Thyroid gland (tissue), 4 donors: ENCODE measurements at regions not wholly inside any gene's neighbourhood (a gene's known extent, or its start where the extent isn't known, plus 50 kb on each side); places are given as distances from the start of the nearest gene placed in this dataset.

Experiments
- DNase-seq, 2 donors: peaks; one replicate each; pipeline ENCODE4 v3.0.0-alpha.2; 2019
- H3K27ac ChIP-seq, 3 donors: fragments of 200-600 bp; sonication (generic); 1 replicate in 2 of 3; 2 replicates in 1 of 3; pipeline ENCODE4 v1.5.1; 2016 to 2019; ENCODE audit warnings: mild to moderate bottlenecking in 1 of 3, moderate library complexity in 1 of 3
- H3K27me3 ChIP-seq: fragments of 200-600 bp; sonication (generic); one replicate; pipeline ENCODE4 v1.5.1; 2019
- H3K36me3 ChIP-seq, 2 donors: fragments of 200-600 bp; sonication (generic); one replicate each; pipeline ENCODE4 v1.5.1; 2016 to 2019
- H3K4me1 ChIP-seq, 2 donors: fragments of 200-600 bp; sonication (generic); one replicate each; pipeline ENCODE4 v1.5.1; 2017 to 2019
- H3K4me3 ChIP-seq, 3 donors: fragments of 200-600 bp; sonication (generic); replicated peaks in 1 of 3; 1 replicate in 2 of 3; 2 replicates in 1 of 3; pipeline ENCODE4 v1.5.1; 2016; ENCODE audit warnings: mild to moderate bottlenecking in 1 of 3
- H3K9me3 ChIP-seq: fragments of 200-600 bp; sonication (generic); one replicate; pipeline ENCODE4 v1.5.1; 2017
- POLR2A ChIP-seq, 2 donors: fragments of 450-650 bp; IDR thresholded peaks; one replicate each; pipeline ENCODE4 v1.6.1; 2017; ENCODE audit warnings: antibody characterized with exemption in 2 of 2, mild to moderate bottlenecking in 2 of 2, moderate library complexity in 1 of 2
- WGBS, 2 donors: methylation state at CpG; one replicate each; pipeline ENCODE4 v1.1.5; 2017; 5-methylcytosine and 5-hydroxymethylcytosine counted together
- intact Hi-C: fragments of 100-400 bp; cut with DNase I; formaldehyde crosslinking; loops from one replicate; pipeline ENCODE4 v1.15.1; 2023
- TF ChIP-seq, protein P1 (sequence below), 6 experiments: fragments of 200-600 bp in 3 of 6; fragments of 450-650 bp in 3 of 6; sonication (generic) in 3 of 6; IDR thresholded peaks; one replicate each; pipeline ENCODE4 v1.5.1; 2016 to 2019; ENCODE audit warnings: antibody characterized with exemption in 6 of 6, mild to moderate bottlenecking in 2 of 6, inconsistent platforms in 1 of 6, moderate library complexity in 1 of 6

DNA sequence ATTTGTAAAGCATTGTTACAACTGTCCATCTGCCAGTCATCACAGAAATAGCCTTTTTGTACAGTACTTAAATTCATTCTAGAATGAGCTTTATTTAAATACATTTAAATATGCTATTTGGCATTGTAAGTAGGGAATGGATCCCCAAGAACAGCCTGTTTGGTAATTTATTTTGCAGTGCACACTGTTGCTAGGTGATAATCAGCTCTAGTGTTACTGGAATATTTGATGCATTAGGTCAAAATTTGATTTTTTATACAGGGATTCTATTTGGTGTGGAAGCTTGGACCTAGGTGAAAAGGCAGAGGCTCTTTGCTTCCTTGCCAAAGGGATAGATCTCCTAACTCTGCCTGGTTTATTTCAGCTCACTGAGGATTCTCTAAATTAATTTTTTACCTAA is 593.7 kb downstream of the EPM2A start:
- H3K27me3 ChIP-seq, result no peaks in the 10 kb centered on the region
- no peaks in the 10 kb centered on the region for H3K4me1 ChIP-seq
- TF ChIP-seq POLR2A (IDR thresholded peaks at IDR 0.05), result no peak
- TF ChIP-seq, protein P1, sequence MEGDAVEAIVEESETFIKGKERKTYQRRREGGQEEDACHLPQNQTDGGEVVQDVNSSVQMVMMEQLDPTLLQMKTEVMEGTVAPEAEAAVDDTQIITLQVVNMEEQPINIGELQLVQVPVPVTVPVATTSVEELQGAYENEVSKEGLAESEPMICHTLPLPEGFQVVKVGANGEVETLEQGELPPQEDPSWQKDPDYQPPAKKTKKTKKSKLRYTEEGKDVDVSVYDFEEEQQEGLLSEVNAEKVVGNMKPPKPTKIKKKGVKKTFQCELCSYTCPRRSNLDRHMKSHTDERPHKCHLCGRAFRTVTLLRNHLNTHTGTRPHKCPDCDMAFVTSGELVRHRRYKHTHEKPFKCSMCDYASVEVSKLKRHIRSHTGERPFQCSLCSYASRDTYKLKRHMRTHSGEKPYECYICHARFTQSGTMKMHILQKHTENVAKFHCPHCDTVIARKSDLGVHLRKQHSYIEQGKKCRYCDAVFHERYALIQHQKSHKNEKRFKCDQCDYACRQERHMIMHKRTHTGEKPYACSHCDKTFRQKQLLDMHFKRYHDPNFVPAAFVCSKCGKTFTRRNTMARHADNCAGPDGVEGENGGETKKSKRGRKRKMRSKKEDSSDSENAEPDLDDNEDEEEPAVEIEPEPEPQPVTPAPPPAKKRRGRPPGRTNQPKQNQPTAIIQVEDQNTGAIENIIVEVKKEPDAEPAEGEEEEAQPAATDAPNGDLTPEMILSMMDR (IDR thresholded peaks at IDR 0.05), result no peak
- no peaks in the 10 kb centered on the region for H3K36me3 ChIP-seq
- no peak overlapping the region for H3K27ac ChIP-seq
- no peak for DNase-seq
- H3K4me3 ChIP-seq, result no peak overlapping the region
- no peaks in the 10 kb centered on the region for H3K9me3 ChIP-seq
- intact Hi-C loops, result no loop called here

DNA sequence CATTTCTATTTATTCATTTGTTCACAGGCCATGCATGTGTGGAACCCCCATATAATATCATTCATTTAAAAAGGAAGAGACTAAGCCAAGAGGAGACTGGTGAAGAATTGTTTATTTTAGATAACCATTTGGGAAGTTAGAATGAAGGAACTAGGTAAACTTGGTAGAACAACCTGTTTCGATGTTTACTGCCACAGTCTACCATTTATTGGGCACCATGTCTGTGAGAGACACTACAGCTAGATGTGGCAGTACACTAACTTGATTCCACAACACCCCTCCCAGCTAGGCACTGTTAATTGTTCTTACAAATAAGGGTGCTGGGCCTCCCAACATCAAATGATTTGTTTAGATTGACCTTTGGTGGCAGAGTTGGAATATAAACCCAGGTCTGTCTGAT is 592.4 kb downstream of the EPM2A start:
- no peak for TF ChIP-seq POLR2A (IDR thresholded peaks at IDR 0.05)
- TF ChIP-seq, protein P1 (IDR thresholded peaks at IDR 0.05), result no peak
- DNase-seq, result no peak
- intact Hi-C loops, result no loop called here
- no peaks in the 10 kb centered on the region for H3K9me3 ChIP-seq
- no peak overlapping the region for H3K27ac ChIP-seq
- H3K4me1 ChIP-seq, result no peaks in the 10 kb centered on the region
- H3K4me3 ChIP-seq, result no peak overlapping the region
- 84 to 92% methylated on average over 1 of the region's 1 CpG for WGBS, 2 donors
- H3K27me3 ChIP-seq, result no peaks in the 10 kb centered on the region
- H3K36me3 ChIP-seq, result no peaks in the 10 kb centered on the region

DNA sequence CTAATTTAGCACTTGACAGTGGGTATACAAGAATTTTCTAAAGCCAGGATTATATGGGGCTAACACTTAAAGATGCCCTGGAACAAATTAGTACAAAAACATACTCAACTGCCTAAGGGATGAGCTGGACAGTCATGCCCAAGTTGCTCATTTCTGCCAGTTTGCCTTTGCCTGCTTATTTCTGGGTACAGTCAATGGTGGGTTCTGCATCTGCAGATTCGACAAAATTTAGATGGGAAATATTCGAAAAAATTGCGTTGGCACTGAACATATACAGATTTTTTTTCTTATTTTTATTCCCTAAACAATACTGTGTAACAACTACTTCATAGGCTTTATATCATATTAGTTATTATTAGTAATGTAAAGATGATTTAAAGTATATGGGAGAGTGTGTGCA is 591.9 kb downstream of the EPM2A start:
- TF ChIP-seq POLR2A (IDR thresholded peaks at IDR 0.05), result no peak
- TF ChIP-seq, protein P1 (IDR thresholded peaks at IDR 0.05), result no peak
- H3K27me3 ChIP-seq, result no peaks in the 10 kb centered on the region
- H3K4me3 ChIP-seq, result no peak overlapping the region
- no peaks in the 10 kb centered on the region for H3K4me1 ChIP-seq
- WGBS, 2 donors, result 88 to 90% methylated on average over 3 of the region's 3 CpGs
- no peaks in the 10 kb centered on the region for H3K9me3 ChIP-seq
- intact Hi-C loops, result no loop called here
- no peak for DNase-seq
- no peaks in the 10 kb centered on the region for H3K36me3 ChIP-seq
- no peak overlapping the region for H3K27ac ChIP-seq

DNA sequence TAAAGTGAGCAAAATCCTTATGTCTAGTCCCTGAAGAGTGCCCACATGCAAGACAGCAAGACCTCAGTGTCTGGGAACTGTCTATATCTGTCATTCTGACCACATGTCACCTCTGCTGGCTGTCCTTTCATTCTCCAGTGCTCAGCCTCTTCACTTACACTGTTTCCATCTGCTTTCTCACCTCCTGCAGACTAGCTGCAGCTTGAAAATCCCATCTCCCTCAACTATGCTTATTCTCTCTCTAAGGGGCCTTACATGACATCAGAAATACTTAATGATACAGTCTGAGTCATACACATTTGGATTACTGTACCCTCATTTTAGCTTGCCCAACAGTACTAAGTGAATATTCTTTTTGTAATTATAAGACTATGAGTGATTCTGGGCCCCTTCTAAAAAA is 587.8 kb downstream of the EPM2A start:
- no peak for DNase-seq
- TF ChIP-seq POLR2A (IDR thresholded peaks at IDR 0.05), result no peak
- TF ChIP-seq, protein P1 (IDR thresholded peaks at IDR 0.05), result no peak
- Histone ChIP-seq H3K36me3 (no peaks in the 10 kb centered on the region), H3K27ac (no peak overlapping the region), H3K4me3 (no peak overlapping the region), H3K9me3 (no peaks in the 10 kb centered on the region), H3K27me3 (no peaks in the 10 kb centered on the region), H3K4me1 (no peaks in the 10 kb centered on the region)
- intact Hi-C loops, result no loop called here

DNA sequence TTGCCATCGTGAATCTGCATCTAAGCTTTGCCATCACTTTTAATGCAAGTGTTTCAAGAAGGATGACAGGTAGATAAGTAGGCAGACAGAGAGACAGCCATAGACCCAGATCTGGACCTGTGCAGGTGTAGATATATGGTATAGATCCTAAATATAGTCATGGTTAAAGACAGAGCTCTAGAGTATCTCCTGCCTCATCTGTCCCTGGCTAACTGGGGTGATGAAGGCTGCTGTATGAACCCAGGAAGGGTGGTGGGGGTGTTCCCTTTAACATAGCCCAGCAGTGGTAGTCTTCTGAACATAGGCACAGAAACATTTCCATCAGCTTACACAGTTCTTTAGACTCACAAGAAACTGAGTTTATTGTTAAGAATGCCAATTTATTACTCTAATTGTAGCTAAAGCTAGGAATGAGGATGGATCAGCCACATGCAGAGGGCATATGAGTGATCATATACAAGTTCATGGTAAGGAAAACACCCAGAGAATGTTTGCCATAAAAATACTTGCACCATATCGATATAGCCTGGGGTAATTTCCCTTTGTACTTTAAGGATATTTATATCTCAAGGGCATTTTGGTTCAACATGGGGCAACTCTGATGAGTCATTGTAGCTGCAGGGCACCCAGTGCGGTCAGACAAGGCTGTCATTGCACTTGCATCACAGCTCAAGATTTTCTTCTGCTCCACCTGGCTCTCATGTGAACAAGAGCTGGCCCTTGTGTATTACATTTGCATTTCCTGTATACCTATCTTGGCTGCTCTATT is 587.2 kb downstream of the EPM2A start:
- Histone ChIP-seq H3K9me3 (no peaks in the 10 kb centered on the region), H3K27me3 (no peaks in the 10 kb centered on the region), H3K36me3 (no peaks in the 10 kb centered on the region), H3K27ac (no peak overlapping the region), H3K4me3 (no peak overlapping the region), H3K4me1 (no peaks in the 10 kb centered on the region)
- intact Hi-C loops, result no loop called here
- TF ChIP-seq POLR2A (IDR thresholded peaks at IDR 0.05), result no peak
- TF ChIP-seq, protein P1 (IDR thresholded peaks at IDR 0.05), result no peak
- 62 to 83% methylated on average over 3 of the region's 3 CpGs for WGBS, 2 donors
- DNase-seq, result no peak
